Colonic mucosa (tissue), 4 donors: ENCODE measurements at regions not wholly inside any gene's neighbourhood (a gene's known extent, or its start where the extent isn't known, plus 50 kb on each side); places are given as distances from the start of the nearest gene placed in this dataset.
"Not testable (repeated sequence)": the region's sequence is repeated elsewhere in the genome, so short reads cannot be mapped to it uniquely, and the experiment has no call there.

Source experiments
- DNase-seq: peaks from one replicate; pipeline ENCODE4 v3.0.0-alpha.2; 2020
- H3K27ac ChIP-seq: fragments of 200-600 bp; one replicate; pipeline ENCODE4 v1.8.0; 2021
- H3K27me3 ChIP-seq: fragments of 200-600 bp; one replicate; pipeline ENCODE4 v1.8.0; 2021
- H3K36me3 ChIP-seq: fragments of 200-600 bp; one replicate; pipeline ENCODE4 v1.8.0; 2021
- H3K4me1 ChIP-seq: fragments of 200-600 bp; one replicate; pipeline ENCODE4 v1.8.0; 2021; ENCODE audit warnings: mild to moderate bottlenecking
- H3K4me3 ChIP-seq: fragments of 200-600 bp; one replicate; pipeline ENCODE4 v1.8.0; 2021
- H3K9ac ChIP-seq, 2 donors: one replicate each; pipeline ENCODE4 v1.7.0; 2013; ENCODE audit warnings: control low read depth in 2 of 2, low read depth in 2 of 2, low read length in 2 of 2
- H3K9me3 ChIP-seq: fragments of 200-600 bp; one replicate; pipeline ENCODE4 v1.8.0; 2021
- intact Hi-C: fragments of 100-400 bp; cut with DNase I; formaldehyde crosslinking; loops from one replicate; pipeline ENCODE4 v1.14.1; 2022
- TF ChIP-seq, protein P1 (sequence below): fragments of 200-600 bp; IDR thresholded peaks from one replicate; pipeline ENCODE4 v1.8.0; 2022; ENCODE audit warnings: antibody characterized with exemption, mild to moderate bottlenecking
- donor health status: healthy.
- donor health status: DM: no; HTN: no; CAD: no.
- donor health status: DM: no; HTN: no; CAD: no.

DNA sequence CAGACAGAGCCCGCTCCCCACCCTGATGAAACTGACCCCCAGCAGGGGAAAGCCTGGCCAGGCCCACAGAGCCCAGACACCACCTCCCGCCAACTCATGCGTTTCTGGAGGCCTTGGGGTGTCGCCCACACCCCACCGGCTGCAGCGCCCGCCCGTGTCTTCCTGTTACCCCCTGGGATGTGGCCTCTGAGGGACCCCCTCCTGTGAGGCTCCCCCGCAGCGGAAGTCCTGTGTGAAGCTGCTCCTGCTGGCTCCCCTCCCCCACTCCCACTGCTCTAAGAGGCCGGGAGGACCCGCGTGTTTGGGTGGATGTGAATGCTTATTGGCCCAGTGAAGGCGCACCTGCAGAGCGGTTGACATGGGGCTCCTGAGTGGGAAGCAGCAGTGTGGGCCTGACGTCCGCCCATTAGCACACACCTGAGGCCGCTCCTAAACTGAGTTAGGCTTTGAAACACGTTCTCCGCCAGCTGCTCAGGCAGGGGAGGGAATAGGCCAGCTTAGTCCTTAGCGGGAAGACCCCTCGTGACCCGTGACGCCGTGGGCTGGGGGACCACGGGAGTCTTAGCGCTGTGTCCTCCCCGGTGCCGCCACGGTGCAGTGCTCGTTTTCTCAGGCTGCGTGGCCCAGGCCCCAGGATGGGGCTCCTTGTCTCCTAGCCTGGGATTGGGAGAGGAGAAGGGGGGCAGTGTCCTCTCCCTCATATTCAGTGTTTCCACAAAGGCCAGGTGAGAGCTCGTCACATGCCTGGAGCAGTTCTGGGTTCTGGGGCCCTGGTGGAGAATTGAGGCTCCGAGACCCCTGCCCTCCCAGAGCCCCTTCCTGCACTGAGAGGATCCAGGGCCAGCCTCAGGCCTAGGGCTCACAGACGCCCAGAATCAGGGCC is 323.4 kb upstream of the SFSWAP start:
- DNase-seq: no peak
- intact Hi-C loops: no loop called here
- H3K4me1 ChIP-seq: no peaks in the 10 kb centered on the region
- H3K27ac ChIP-seq: no peak overlapping the region
- H3K36me3 ChIP-seq: no peaks in the 10 kb centered on the region
- H3K9me3 ChIP-seq: no peaks in the 10 kb centered on the region
- TF ChIP-seq, protein P1, sequence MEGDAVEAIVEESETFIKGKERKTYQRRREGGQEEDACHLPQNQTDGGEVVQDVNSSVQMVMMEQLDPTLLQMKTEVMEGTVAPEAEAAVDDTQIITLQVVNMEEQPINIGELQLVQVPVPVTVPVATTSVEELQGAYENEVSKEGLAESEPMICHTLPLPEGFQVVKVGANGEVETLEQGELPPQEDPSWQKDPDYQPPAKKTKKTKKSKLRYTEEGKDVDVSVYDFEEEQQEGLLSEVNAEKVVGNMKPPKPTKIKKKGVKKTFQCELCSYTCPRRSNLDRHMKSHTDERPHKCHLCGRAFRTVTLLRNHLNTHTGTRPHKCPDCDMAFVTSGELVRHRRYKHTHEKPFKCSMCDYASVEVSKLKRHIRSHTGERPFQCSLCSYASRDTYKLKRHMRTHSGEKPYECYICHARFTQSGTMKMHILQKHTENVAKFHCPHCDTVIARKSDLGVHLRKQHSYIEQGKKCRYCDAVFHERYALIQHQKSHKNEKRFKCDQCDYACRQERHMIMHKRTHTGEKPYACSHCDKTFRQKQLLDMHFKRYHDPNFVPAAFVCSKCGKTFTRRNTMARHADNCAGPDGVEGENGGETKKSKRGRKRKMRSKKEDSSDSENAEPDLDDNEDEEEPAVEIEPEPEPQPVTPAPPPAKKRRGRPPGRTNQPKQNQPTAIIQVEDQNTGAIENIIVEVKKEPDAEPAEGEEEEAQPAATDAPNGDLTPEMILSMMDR: no peak
- H3K4me3 ChIP-seq: no peak overlapping the region
- H3K27me3 ChIP-seq: no peaks in the 10 kb centered on the region
- H3K9ac ChIP-seq: no peak overlapping the region

DNA sequence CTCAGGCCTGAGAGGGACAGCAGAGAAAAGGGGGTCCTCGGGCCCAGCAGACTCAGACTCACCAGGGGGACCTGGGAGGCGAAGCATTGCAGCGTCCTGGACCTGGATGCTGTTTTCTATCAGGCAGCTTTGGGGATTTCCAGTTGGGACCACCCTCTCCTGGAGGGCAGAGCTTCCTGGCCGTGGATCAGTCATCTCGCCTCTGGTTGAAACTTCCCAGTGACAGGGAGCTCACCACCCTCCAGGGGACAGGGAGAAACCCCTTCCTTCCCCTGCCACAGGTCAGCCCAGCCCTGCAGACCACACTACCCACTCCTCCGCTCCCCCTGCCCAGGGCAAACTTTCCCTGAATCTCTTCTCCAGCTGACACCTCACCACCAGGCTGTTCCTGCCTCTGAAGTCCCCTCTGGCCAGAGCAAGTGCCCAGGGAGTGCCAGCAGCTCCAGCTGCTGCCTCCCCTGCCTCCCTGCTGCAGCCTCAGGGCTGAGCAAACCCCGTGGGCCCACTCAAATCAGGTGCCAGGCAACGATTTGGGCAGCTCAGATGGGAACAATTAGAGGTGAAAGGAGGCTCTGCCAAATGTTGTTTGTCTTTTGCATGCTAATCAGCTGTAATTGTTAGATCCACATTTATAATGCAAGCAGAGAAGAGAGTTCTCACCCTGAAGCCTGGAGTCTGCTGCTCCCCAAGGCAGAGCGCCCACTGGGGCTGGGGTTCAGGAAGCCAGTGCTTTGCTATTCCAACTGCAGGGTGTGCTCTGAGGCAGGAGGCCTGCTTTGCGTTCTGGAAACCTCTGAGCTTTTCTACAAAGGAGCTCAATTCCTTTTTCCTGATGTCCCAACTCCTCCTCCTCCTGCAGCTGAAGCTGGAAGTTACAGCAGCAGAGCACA is 322.5 kb upstream of the SFSWAP start:
- H3K4me1 ChIP-seq, H3K27me3 ChIP-seq, intact Hi-C loops, DNase-seq, H3K9me3 ChIP-seq, H3K27ac ChIP-seq, H3K9ac ChIP-seq, H3K36me3 ChIP-seq, H3K4me3 ChIP-seq: not testable (repeated sequence)

DNA sequence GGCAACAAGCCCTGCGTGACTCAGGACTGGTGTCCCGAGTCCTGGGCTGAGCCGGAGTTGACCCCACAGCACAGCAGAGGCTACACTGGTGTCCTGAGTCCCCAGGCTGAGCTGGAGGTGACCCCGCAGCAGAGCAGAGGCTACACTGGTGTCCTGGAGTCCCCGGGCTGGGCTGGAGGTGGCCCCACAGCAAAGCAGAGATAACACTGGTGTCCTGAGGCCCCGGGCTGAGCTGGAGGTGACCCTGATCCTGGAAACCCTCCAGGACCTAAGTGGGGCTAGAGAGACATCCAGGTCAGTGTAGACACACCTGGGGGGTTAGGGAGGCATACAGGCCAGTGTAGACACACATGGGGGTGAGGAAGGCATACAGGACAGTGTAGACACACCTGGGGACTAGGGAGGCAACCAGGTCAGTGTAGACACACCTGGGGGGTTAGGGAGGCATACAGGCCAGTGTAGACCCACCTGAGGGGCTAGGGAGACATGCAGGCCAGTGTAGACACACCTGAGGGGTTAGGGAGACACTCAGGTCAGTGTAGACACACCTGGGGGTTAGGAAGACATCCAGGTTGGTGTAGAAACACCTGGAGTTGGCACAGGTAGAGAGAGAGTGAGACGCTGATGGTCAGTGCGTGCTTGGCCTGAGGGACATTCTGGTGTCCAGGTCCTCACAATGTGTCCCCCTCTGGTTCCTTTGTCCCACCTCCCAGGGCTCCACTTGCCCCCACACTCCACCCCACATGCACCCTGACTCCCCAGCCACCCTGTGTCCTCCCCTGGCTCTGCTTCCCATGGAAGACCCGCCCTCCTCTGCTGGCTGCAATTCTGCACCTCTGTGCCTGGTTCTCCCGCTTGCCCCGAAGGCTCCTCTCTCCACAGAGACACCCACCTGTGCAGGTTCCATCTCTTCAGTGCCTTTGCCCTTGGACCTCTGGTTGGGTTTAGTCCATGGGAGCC is 321.6 kb upstream of the SFSWAP start:
- intact Hi-C loops: no loop called here
- Histone ChIP-seq H3K9me3 (no peaks in the 10 kb centered on the region), H3K4me1 (no peaks in the 10 kb centered on the region), H3K9ac (no peak overlapping the region), H3K27ac (no peak overlapping the region), H3K4me3 (no peak overlapping the region), H3K27me3 (no peaks in the 10 kb centered on the region), H3K36me3 (no peaks in the 10 kb centered on the region)
- TF ChIP-seq, protein P1: no peak
- no peak for DNase-seq

DNA sequence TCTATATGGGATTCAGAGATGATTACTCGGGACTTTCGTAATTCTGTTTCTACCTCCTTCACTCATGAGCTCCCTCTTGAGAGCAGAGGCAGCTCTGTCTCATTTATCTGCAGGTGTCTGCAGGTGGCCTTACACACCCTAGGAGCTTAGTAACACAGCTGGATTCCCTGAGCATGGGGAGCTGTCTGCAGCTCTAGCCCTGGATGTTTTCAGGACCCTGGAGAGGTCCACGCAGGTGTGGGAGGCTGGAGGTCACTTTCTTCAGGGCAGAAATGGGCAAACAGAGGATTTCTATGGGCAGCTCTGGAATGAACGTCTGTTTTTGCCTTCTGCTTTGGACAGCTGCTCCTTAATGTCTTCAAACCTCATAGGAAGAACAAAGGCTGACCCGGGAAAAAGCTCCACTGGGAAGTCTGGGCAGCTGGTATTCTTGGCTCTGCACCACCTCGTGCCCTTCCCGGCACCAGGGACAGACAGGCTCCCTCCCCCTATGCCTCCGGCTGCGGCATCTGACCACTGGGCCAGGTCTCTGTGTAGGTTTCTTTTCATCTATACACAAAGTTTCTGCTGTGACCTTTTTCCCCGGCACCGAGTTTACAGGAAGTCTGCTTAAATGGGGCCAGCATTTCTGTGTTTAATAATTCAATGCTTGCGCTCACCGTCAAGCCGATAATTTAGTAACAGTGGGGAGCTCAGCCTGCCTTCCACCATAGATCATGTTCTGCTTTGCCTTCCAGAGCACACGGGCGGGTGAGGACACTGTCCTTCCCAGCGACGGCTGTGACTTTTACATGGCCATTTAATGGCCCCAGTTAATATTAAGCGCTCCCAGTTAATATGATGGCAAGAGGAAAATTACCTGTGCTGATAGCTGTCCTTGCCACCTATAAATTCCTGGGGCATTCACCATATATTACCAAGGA is 320.2 kb upstream of the SFSWAP start:
- Histone ChIP-seq H3K9ac (no peak overlapping the region), H3K27ac (no peak overlapping the region), H3K27me3 (no peaks in the 10 kb centered on the region), H3K4me3 (no peak overlapping the region), H3K36me3 (no peaks in the 10 kb centered on the region), H3K9me3 (no peaks in the 10 kb centered on the region), H3K4me1 (no peaks in the 10 kb centered on the region)
- DNase-seq: no peak
- TF ChIP-seq, protein P1: no peak
- intact Hi-C loops: no loop called here

DNA sequence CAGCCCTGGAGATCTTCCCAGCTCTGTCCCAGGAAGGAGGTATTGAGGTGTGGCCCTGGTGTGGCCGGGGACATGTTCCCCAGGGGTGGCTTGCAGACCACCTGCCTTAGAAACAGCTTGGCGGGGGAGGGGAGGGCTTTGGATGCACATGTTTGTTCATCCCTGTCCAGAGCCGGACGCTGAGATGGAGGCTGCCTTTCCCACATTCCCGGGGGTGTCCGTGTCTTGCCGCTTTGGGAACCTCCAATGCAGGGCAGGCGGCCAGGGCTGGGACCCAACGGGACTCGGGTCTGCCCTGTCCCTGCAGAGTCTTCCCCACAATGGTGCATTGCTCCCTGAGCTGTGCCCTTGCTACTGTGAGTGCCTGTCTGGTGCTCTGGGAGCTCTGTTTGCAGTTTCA is 319.5 kb upstream of the SFSWAP start:
- H3K9me3 ChIP-seq: no peaks in the 10 kb centered on the region
- intact Hi-C loops: no loop called here
- H3K27ac ChIP-seq: no peak overlapping the region

DNA sequence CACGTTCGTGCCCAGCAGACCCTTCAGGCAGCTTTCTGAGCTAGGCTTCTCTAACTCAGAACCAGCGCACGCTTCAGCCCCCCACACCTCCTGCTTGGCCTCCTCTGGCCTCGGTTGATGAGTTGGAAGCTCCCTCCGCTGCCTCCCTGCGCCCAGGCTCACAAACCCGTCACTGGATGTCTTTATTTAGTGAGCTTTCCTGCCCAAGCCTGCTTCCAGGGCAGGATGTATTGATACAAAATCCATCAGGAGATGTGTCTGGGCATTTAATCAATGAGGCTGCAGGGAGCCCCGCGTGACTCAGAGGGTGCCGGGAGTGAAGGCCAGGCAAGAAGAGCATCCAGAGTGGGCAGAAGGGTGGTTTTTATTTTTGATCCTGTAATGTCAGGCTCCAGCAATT is 316.1 kb upstream of the SFSWAP start:
- H3K9me3 ChIP-seq, intact Hi-C loops, H3K4me1 ChIP-seq, H3K9ac ChIP-seq, H3K4me3 ChIP-seq, H3K36me3 ChIP-seq, DNase-seq, H3K27me3 ChIP-seq, H3K27ac ChIP-seq: not testable (repeated sequence)

More for the DNA sequence above, 319.5 kb upstream of the SFSWAP start:
- no peak for DNase-seq
- no peak overlapping the region for H3K9ac ChIP-seq
- H3K36me3 ChIP-seq: no peaks in the 10 kb centered on the region
- H3K4me1 ChIP-seq: no peaks in the 10 kb centered on the region
- no peaks in the 10 kb centered on the region for H3K27me3 ChIP-seq
- no peak overlapping the region for H3K4me3 ChIP-seq
- TF ChIP-seq, protein P1: no peak

DNA sequence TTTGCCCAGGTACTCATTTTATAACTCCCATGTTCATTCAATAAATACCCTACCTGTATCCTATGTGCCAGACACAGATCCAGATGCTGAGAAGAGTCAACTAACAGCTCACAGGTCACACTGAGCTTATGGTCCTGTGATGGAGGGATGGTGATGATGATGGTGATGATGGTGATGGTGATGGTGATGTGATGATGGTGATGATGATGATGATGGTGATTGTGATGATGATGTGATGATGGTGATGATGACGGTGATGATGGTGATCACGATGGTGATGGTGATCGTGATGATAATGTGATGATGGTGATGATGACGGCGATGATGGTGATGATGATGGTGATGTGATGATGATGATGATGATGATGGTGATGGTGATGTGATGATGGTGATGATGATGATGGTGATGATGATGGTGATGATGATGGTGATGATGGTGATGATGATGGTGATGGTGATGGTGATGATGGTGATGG is 315.6 kb upstream of the SFSWAP start:
- H3K36me3 ChIP-seq, H3K27me3 ChIP-seq, H3K4me1 ChIP-seq, H3K9me3 ChIP-seq, DNase-seq, intact Hi-C loops, H3K4me3 ChIP-seq, H3K27ac ChIP-seq, H3K9ac ChIP-seq: not testable (repeated sequence)
